NOMO-1 treated with dmso at 0.1 percent for 144 hours (cell line): ENCODE measurements at regions not wholly inside any gene's neighbourhood (a gene's known extent, or its start where the extent isn't known, plus 50 kb on each side); places are given as distances from the start of the nearest gene placed in this dataset.
"Not testable (repeated sequence)": the region's sequence is repeated elsewhere in the genome, so short reads cannot be mapped to it uniquely, and the experiment has no call there.

Experiments used
- DNase-seq: peaks from one replicate; lab custom pipeline; 2025; ENCODE audit not compliant: unreplicated experiment; lab: John Stamatoyannopoulos, UW

DNA sequence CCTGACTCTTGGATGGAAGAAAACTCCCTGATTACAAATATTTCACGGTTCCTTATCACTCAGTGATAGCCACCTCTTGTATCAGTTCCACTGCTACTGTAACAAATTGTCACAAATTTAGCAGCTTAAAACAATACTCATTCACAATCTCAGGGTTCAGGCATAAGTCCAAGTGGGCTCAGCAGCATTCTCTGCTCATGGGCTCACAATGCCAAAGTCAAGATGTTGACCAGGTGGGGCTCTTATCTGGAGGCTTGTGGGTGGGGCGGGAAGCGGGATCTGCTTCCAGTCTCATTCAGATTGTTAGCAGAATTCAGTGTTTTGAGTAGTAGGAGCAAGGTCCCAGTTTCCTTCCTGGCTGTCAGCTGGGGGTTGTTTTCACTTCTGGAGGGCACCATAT, 137.3 kb upstream of the FAM78B start:
- no peak for DNase-seq

DNA sequence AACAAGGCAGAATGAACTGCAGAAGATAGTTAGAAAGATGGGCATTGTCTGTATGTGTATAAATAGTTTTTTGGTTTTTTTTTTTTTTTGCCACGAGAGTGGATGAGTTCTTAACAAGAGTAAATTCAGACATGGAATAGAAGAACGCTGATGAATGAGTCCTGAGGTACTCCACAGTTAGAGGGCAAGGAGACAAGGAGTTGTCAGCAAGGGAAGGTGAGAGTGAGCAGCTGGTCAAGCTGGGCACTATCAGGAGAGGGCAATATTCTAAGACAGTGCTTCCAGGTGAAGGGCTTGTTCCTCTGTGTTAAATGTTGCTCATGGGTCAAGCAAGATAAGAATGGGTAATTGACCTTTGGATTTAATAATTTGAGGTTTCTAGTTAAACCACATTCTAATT, 138.6 kb upstream of the FAM78B start:
- no peak for DNase-seq

DNA sequence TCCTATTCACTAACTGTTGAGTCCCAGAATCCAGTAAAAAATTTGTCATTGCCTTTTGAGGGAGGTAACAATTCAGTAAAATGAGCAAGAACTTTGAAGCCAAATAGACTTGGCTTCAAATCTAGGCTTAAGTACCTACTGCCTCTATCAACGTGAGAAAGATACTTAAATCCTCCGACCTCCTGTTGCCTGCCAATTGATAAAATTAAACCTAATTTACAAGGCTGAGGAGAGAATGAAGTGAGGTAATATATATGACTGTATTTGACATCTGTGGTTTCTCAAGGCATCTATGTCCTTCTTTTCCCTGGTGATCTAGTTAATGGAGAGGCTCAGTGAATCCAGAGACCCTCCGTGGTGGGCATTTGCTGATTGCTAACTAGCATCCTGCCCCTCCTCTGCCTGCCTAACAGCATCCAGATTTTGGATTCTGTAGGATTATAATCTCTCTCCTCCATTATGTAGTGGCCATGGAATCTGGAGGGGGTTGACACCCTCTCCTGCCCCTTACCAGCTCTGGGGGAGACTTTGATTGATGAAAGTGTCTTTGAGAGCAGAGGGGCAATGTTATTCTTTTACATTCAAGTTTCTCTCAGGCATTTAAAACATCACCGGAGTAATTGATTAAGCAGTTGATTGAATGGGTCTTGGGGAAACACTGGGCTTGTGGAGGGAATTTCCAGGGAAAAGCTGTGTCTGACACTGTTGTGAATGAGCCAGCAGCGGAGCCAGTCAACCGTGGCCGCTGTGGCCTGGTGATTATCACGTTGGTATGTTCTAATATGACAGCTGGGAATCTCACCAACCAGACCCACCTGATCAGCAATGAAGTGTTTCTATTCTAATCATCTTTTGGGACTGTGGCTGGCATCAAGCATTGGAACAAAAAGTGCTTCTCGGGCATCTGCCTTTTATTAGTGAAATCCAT, 140.7 kb upstream of the FAM78B start:
- DNase-seq, result no peak

GRCh38 chr1:166316306-166316705, 149.5 kb upstream of the FAM78B start:
- DNase-seq, result not testable (repeated sequence)

- DNase-seq, result no peak
Observed at GRCh38 chr1:166322470-166322869, 155.7 kb upstream of the FAM78B start.

- no peak for DNase-seq
Observed at GRCh38 chr1:166327886-166328285, 161.1 kb upstream of the FAM78B start.

- DNase-seq, result no peak
Observed at GRCh38 chr1:166328956-166329355, 162.2 kb upstream of the FAM78B start.

- no peak for DNase-seq
Observed at GRCh38 chr1:166330096-166330495, 163.3 kb upstream of the FAM78B start.

GRCh38 chr1:166338105-166338504, 171.3 kb upstream of the FAM78B start:
- no peak for DNase-seq

- no peak for DNase-seq
Observed at GRCh38 chr1:166340709-166341108, 173.9 kb upstream of the FAM78B start.

- DNase-seq, result no peak
Observed at GRCh38 chr1:166343276-166343675, 176.5 kb upstream of the FAM78B start.

DNA sequence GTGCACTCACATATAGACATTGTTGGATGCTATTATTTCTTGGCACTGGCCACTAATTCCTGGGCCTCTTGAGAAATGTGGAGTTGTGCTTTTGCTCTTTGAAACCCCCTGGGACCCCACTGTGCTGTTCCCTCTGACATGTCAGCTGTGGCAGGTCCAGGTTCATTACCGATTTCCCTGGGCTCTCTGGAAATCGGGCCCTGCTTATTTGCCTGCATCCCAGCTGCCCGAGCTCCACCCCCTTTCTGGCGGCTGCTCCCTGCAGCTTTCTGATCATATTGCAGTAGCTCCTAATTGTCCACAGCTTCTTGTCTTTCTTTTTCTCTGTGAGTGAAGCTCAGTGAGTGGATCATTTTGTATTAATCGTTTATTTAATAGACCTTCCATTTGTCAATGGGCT, 183.7 kb upstream of the FAM78B start:
- DNase-seq, result no peak

DNA sequence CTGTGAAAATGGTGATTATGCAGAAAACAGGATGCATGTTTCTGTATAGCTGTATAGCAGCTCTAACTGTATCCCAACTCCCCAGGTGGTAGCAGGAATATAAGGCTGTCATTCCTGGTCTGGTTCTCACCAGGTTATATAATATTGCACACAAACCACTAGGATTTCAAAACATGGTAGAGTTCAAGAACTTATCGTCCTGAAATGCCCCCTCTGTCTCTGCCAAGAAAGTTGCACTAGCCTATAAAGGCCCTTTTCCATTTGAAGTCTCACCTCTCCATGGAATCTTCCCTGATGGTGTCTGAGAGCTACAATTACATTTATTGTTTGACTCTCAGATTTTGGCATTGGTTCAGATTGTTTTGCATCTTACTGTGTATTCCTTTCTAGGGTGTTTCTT, 184.9 kb upstream of the FAM78B start:
- DNase-seq, result no peak

DNA sequence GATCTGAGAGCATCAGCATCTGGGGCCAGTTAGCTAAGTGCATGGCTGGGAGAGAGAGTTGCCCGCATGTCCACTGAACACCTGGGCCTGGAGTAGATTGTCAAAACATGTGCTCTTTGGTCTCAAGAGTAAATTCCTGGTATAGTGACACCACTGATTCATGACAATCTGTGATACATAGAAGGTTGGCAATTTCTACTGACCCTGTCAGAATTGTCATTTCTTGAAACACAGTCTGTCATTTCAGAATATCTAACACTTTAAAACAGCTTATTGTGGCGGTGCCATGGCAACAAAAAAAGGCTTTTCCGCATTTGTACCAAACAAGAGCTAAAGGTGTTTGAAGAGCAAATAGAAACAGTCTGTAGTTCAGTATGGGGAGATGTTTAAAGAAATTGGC, 186.4 kb upstream of the FAM78B start:
- no peak for DNase-seq

GRCh38 chr1:166354406-166354805, 187.6 kb upstream of the FAM78B start:
- no peak for DNase-seq

DNA sequence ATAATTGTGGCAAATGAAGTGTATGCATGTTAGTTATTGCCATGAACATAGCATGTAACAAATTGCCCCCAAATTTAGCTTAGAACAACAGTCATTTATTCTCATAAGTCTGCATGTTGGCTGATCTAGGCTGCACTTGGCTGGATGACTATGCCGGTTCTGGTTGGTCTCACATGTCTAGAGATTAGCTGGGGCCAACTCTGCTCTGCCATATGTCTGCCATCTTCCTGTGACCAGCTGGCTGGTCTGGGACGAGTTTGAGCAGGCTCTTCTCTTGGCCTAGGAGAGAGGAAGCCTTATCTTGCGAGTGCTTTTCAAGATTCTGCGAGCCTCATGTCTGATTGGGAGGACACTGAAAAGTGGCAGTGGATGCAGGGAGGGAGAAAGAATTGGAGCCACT, 198.3 kb upstream of the FAM78B start:
- DNase-seq, result no peak

- no peak for DNase-seq
Observed at GRCh38 chr1:166368030-166368429, 201.2 kb upstream of the FAM78B start.

DNA sequence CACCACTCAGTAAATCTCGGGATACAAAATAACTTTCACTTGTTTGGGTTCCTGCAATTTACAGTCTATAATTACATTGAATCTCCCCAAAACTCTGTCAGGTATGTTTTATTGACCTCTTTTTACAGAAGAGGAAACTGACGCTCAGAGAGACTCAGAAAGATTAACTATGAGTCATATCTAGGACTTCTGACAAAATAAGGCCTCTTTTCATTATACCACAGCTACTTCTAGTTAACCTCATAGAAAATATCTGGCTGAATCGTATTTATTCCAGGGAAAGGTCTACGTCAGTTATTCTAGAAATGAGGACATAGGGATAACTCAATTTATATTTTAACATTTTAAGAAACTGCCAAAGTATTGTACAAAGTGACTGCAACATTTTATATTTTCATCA, 211.1 kb upstream of the FAM78B start:
- no peak for DNase-seq

DNA sequence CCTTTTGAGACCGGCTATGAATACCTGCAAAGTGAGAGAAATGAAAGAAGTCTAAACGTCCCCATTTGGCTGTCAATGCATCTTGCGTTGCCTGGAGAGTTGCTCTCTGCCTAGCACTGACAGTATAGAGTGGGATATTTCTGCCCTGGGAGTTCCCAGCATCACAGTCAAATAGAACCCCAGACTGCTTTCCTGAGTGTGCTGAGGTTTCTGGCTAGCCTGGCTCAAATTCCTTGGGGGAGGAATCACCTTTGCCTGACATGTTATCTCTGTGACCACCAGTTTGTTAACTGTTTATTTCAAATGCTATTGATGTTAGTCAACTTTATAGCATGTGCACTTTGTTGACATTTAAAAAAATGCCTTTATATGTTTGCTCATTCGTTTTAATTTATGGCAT, 212.0 kb upstream of the FAM78B start:
- no peak for DNase-seq

DNA sequence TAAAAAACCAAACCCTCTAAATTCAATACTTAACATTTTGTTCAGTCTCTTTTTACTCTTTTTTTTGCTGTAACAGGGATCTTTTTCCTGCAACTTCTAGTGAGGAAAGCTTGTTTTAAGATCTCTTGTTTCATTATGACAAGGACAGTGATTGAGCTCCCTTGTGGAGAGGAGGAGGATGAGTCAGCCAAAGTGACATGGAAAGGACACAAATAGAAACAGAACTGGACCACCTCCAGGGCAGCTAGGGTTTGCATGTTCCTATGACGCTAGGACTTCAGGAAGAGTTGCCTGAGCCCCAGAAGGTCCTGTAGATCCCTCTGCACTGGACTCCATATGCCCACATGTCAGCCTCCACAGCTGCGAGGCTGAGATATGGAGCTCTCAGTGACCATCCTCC, 212.6 kb upstream of the FAM78B start:
- no peak for DNase-seq

GRCh38 chr1:166383137-166383536, 216.3 kb upstream of the FAM78B start:
- DNase-seq, result no peak

DNA sequence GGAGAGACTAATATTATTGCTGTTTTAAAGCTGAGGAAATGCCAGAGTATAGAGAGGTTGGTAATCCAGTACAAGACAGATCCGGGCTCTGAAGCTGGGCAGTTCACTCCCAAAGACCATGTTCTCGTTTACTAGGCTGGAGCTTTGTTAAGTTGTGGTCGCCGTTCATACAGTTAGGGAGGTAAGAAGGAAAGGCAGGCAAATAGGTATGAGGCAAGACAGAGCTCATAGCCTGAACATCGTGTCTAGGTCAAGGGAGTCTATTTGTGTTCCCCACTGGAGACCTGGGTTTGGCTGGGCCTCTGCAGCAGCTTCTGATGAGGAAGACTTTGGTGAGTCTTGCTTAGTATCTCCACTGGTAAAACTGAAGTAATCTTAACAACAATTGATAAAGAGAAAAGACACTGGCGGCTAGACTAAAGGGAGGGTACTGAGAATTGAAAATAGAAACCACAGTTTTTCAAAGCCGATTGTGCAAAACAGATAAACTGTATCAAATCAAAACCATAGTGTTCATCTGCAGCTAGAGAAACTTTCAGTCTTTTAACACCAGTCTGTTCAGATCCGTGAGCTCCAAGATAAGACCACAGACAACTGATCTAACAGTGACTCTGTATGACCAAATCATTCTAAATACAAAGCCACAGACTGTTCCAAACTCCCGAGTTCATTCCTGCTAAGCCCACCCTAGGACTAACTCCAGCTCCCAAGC, 217.0 kb upstream of the FAM78B start:
- no peak for DNase-seq
